Epithelial cell of prostate (primary cell): ENCODE measurements at regions not wholly inside any gene's neighbourhood (a gene's known extent, or its start where the extent isn't known, plus 50 kb on each side); places are given as distances from the start of the nearest gene placed in this dataset.
"Not testable (repeated sequence)": the region's sequence is repeated elsewhere in the genome, so short reads cannot be mapped to it uniquely, and the experiment has no call there.

Experiments
- DNase-seq: peaks from one replicate; pipeline ENCODE4 v3.0.0-alpha.2; 2011; ENCODE audit warnings: low read depth, low spot score
- H3K27ac ChIP-seq: fragments of 450-650 bp; 2 replicates; pipeline ENCODE4 v1.5.1; 2017; ENCODE audit warnings: mild to moderate bottlenecking

DNA sequence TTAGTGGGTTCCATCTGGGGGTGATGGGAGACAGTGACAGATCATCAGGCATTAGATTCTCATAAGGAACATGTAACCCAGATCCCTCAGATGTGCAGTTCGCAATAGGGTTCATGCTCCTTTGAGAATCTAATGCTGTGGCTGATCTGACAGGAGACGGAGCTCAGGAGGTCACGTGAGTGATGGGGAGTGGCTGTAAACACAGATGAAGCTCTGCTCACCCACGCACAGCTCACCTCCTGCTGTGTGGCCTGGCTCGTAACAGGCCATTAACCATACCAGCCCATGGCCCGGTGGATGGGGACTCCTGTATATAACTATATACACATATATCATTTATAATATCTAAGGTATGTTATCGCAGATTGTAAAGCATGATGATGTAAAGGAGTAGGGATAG, 214.2 kb downstream of the MAF start:
- H3K27ac ChIP-seq: no peak overlapping the region
- DNase-seq: no peak

DNA sequence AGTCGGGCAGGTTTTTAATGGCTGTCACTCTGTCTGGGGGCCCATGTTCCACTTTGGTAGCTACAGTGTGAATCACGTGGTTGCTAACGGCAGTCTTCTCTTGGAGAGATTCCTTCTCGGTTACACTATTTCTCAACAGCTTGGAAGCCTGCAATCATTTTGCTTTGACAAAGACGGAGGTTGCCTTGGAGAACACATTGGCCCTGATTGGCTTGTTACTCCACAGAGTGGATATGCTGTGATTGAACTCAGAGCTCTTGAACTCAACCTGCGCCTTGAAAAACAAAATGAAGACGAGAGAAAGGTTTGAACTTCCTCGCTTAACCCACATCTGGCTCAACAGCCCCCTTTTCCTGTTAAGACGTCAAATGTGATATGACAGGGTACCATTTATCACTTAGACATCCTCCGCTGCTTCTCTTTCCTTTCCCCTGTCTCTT, 218.9 kb downstream of the MAF start:
- no peak overlapping the region for H3K27ac ChIP-seq
- no peak for DNase-seq

DNA sequence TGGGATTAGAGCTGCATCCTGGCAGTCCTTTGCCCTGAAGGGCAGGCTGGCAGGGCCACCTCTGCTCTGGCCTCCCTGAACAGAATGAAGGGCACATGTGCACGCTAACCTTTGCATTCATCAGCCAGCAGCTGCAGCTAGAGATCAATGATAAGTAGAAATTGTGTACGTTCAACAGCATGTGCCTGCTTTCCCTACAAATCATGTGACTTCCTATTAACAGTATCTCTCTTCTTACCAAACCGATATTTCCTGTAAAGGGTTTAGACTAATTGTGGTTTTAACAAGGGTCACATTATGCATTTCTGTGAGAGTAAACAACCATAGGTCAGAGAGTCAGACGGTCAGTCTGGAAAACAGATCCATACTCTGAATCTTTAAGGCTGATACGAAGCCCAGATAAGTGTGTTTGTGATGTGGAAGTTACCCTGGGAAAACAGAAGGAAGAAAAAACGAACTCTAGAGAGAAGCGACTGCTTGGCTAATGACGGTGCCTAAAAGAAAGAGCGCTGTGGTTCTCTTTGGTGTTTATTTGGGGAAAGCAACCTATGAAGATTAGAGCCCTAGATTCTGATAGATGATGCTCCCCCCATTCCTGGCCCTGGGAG, 219.4 kb downstream of the MAF start:
- DNase-seq: no peak
- no peak overlapping the region for H3K27ac ChIP-seq

DNA sequence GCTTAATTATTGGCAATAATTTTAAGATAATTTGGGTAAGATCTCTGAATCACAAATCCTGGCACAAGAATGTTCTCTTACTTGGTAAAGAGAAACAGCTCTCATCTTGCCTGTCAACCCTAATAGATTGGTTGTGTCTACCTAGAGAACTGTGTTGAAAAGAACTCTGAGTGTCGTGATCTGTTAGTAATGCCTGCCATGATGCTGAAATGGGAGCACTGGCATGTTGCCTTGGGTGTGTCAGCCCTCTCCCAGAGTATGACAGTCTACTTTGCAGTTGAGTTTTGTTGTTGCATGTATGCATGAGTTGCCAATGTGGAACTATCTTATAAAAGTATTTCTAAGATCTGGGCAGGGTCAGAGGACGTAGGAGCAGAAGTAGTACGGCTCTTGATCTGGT, 221.4 kb downstream of the MAF start:
- no peak overlapping the region for H3K27ac ChIP-seq
- no peak for DNase-seq

DNA sequence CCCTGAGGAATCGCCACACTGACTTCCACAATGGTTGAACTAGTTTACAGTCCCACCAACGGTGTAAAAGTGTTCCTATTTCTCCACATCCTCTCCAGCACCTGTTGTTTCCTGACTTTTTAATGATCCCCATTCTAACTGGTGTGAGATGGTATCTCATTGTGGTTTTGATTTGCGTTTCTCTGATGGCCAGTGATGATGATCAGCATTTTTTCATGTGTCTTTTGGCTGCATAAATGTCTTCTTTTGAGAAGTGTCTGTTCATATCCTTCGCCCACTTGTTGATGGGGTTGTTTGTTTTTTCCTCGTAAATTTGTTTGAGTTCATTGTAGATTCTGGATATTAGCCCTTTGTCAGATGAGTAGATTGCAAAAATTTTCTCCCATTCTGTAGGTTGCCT, 223.5 kb downstream of the MAF start:
- not testable (repeated sequence) for H3K27ac ChIP-seq, DNase-seq

DNA sequence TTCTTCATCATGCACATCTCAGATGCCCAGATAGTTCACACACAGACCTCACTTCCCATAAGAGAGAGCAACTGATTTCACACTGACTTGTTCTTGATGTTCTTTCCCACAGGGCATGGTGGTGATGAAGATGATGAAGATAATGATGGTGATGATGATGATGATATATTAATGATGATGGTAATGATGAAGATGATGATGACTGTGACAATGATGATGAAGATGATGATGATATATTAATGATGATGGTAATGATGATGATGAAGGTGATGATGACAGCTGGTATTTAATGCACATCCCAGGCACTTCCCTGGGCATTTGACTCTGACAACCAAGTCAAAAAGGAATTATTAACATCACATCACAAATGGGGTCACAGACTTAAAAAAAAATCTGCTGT, 225.2 kb downstream of the MAF start:
- no peak for DNase-seq
- H3K27ac ChIP-seq: no peak overlapping the region

DNA sequence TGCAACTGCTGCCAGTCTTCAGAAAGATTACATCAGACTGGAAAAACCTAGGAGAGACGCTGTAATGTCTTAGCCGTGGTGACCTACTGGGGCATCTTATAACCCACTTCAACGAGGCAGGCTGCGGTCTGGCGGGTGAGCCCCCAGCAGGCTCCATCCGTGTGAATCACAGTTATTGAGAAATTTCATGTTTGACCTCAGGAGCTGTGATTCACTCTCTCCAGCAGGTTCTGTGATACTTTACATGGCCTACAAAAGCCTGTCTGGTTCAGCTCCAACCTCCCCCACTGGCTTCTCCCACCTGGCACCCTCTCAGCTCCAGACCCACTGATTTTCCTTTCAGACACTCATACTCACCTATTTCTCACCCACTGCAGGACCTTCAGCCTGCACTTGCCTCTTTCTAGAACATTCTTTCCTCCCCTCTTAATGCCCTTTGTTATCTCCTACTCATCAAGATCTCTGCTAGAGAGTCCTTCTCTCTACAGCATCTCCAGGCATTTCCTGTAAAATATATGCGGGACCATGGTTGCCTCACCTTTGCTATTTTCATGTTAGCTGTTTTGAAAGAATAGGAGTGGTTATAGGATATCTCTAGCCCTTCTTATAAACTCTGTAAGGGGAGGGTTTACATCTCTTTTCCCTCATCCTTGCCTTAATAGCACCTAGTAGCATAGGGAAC, 227.9 kb downstream of the MAF start:
- no peak for DNase-seq
- no peak overlapping the region for H3K27ac ChIP-seq

DNA sequence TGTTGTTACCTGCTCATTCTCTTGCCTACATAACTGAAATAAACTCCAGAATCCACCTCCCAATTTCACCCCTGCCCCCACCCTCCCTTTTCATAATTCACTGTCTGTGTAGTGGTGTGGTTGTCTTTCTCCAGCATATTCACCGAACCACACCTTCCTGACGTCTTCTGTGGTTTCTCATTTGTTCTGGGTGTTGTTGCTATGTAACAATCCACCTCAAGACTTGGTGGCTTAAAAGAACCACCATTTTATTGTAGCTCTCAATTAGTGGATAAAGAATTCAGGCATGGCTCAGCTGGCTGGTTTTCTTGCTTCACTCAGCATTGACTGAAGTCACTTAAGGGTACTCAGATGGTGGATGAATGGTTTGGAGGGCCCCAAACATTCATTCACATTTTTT, 229.8 kb downstream of the MAF start:
- no peak for DNase-seq
- H3K27ac ChIP-seq: no peak overlapping the region

DNA sequence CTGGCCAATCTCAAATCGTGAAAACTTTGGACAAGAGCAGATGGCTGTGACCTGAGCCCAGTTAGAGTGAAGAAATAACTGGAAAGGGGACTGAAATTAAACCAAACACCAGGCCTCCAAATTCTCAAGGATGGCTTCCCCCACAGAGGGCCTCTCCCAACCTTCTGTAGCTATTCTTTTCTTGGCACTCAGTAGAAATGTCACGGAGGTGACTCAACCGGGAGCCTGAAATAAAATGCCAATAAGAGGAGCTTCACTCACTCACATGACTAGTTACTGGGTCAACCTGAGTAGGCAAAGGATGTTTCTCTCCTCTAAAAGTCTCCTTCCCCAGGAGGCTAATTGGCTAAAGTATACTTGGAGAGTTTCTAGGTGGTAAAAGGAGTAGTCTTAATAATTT, 230.7 kb downstream of the MAF start:
- H3K27ac ChIP-seq: no peak overlapping the region
- no peak for DNase-seq

DNA sequence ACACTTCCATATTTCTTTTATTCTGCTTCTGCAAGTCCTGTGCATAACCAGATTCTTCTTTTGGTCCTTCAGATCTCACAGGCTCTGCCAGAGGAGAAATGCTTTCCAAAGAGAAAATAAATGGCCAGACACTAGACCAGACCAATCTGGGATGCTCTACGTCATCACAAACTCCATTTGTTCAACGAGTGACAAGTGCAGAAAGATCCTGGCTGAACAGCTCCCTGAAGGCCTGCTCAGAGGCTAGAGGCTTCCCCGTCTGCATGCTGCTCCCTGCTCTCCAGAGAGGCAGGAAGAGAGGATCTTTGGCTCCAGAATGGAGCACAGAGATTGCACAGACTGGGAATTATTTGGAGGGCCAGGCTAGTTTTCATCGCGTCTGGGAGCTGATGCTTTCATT, 232.7 kb downstream of the MAF start:
- H3K27ac ChIP-seq: no peak overlapping the region
- DNase-seq: no peak

DNA sequence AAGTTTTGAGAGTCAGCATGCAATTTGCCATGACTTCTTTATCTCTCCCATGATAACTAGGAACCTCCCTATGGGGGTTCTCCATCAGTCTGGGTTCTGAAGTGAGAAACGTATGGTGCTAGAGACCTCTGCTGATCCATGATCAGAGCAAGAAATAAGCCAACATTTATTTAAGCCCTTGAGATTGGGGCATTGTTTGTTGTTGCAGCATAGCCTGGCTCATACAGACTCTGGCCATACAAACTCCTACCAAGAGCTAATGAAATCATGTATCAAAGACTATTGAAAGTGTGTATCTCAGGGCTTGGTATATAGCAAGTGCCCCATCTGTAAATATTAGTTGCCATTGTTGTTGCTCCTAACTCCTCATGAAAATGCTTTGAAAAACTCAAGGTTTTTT, 233.9 kb downstream of the MAF start:
- H3K27ac ChIP-seq: no peak overlapping the region
- DNase-seq: no peak

DNA sequence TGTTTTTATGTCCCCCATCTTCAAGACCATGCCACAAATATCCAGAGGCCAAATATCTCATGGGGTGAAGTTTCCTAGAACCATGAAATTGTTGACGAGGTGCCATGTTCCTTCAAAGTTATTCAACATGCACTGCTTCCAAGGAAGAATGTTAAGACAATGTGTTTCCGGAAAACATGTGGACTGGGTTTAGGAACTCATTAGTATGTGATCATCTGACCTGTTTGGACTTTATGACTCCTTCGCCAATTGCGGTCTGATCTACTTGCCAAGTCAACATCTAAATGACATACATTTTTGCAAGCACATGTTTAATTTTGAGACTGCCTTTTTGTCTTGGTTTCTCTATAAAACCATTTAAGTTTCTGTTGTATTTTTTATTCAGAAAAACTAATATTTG, 234.8 kb downstream of the MAF start:
- no peak for DNase-seq
- no peak overlapping the region for H3K27ac ChIP-seq

DNA sequence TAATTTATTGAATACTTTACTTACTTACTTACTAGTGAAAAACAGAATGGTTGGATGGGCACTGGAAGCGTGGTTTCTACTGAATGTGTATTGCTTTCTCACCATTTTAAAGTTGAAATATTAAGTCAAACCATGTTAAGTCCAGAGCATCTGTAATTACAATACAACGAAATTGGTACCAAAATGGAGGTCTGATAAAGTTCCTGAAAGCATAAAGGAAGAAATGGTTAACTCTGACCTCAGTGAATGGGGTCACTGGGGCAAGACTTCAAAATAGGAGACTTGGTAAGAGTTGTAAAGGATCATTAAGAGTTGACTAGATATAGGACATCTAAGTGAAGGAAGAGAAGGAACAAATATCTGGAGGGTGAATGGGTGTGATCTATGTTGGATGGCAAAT, 237.1 kb downstream of the MAF start:
- H3K27ac ChIP-seq: no peak overlapping the region
- no peak for DNase-seq

DNA sequence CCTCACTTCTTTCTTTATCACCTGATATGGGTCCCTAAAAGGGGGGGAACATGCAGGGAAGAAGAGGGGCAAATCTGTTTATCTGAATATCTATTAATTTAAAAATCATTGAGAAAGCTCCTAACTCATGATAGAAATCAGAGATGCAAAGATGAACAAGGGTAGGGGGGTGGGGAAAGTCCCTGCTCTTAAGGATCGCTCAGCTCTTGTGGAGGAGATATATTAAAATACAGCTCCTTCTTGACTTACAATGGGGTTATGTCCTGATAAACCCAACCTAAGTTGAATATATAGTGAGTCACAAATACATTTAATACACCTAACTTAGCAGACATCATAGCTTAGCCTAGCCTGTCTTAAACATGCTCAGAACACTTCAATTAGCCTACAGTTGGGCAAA, 237.5 kb downstream of the MAF start:
- no peak for DNase-seq

DNA sequence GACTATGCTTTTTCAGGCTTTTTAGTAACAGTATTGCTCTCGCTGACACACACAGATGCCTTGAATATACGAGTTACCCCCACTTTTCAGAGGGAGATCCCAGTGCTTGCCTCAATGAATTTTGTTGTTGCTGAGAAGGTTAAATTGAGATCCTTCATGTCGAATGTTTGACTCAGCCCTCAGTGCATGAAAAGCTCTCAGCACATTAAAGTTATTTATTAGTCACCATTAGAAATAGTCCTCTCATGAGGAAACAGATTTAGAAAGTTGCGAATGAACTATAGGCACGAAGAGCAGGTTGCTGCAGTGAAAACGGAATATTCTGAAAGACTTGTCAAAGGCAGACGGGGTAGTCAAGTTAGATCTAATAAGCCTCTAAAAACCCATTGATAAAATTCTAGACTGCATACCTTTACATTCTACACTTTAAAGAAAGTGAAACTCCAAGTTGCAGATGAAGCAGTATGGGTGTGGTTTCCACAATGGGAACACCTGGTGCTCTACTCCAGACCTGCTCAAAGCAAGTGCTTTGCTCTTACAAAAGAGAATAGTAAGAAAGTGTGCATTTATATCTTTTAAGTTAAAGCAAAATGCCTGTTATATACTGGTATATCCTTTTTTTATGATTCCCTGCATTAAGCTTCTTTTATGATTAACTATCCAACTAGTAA, 238.1 kb downstream of the MAF start:
- H3K27ac ChIP-seq: no peak overlapping the region
- no peak for DNase-seq

More for the DNA sequence above, 237.5 kb downstream of the MAF start:
- H3K27ac ChIP-seq: no peak overlapping the region

DNA sequence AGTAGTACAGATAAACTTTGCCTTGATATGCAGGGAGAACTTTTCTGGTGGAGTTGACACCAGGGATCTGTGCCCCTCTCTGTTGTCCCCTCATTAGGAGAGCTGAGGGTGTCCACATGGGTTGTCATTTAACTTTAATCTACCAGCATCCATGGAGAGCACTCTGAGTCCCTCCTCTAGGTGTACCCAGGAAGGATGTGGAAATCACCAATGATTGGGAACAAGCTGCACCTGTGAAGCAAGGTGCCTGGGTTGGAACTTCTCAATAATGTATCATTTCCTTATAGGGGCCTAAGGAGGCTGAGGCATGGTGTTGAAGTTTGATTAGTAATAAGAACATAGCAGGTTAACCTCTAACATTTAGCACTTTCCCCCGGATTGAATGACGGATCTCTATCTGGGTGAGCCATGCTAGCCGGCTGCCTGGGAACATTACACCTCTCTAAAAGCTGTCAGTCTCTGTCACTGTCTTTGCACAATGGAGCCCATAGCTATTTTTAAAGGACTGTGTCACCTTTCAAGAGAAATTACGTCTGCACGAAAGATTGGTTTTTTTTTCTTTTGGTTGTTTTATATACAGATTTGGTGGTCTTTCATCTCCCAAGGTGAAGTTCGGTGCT, 239.3 kb downstream of the MAF start:
- no peak for DNase-seq
- H3K27ac ChIP-seq: no peak overlapping the region

DNA sequence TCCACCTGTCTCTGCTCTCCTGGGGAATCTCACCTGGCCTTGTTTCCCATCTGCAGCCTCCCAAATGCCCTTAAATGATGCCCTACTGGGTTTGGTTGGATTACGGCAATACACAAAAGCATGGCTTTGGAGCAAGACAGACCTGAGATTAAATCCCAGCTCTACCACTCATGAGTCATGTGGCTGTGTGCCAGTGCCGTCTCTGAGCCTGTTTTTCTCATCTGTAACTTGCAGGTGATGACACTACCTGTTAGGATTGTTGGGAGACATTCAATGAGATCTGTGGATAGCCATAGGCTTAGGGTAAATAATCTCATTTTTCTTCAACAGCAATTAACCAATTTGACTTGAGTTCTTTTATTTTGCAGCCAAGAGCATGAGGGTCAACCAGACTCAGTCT, 240.3 kb downstream of the MAF start:
- H3K27ac ChIP-seq: no peak overlapping the region
- DNase-seq: peak; percentile 14

DNA sequence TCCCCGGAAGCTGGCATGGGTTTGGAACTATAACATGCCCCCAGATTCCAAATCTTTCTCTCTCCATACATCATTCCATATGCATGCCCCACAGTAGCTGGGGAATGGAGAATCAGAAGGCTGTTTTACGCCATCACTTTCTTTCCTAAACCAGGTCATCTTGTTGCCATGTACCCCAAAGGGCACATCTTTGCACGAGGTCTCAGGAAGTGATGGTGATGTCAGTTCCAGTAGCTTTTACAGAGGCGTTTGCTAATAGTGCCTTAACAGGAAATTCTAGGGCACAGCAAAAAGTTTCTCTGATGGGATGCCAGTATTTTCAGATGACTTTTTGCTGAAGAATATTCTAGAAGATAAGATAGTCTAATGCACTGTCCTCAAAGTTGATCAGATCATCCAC, 241.5 kb downstream of the MAF start:
- DNase-seq: no peak
- H3K27ac ChIP-seq: no peak overlapping the region

DNA sequence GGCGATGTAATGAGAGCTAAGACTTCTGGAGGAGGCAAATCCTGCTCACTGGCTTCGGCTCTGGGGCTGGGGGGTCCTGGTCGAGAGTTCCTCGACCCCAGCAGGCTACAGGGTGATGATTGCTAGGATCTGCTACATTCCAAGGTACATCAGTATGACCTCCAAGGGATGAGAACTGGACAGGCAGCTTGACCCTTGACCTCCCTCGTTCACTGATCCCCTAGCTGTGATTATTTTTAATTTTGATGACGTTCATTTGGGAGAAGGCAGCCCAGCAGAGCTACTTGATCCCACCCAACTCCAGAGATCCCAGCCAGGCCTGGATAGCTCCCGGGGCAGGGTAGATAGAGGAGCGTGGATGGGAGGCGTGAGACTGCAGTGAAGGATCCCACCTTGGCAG, 242.3 kb downstream of the MAF start:
- H3K27ac ChIP-seq: no peak overlapping the region
- no peak for DNase-seq

DNA sequence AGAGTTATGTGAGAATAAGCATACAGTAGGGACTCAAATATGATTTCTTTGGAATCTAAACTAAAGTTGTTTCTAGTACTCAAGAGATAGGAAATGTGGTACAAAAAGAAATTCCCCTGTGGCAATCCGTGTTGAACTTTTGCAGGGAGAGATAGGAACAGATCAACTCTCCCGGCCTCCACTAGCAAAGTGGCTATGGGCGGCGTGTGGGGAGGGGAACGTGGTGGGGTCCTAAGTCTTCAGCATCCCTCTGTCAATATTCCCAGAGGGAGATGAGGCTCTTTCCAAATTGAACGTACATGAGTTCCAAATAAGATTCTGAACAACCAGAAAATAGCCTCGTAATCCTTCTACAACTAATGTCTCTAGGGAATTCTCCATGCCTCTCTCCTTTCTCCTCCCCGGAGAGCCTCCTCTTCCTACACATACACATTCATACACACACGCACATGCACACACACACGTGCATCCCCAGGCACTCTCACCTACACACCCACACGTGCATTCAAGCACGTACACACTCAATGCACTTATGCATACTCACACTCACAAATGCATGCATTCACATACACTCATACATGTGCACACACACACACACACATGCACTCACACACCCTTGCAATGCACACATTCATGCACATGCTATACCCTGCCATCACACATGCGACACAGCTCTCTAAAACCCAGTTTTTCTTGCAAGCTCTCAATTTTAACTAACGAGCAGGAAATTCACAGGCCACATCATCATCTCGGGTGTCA, 244.8 kb downstream of the MAF start:
- H3K27ac ChIP-seq: no peak overlapping the region
- no peak for DNase-seq

DNA sequence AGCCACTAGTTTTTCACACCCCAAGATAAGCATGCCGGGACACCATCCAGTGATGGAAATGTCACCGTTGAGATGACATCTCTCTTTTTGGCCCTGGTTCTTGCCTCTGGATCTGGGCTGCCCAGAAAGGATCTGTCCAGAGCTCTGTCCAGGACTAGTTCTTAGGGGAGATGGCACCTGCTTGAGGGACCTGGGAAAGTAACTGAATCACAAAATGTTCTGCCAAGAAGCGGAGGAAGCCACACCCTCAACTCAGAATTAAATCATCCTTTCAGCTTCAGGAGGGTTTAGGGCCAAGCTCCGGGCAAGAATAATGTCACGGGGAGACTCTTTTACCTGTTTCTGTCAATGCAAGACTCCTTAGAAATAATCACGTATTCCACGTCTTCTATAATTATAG, 248.6 kb downstream of the MAF start:
- no peak overlapping the region for H3K27ac ChIP-seq
- no peak for DNase-seq
